ENCODE measurements at regions not wholly inside any gene's neighbourhood (a gene's known extent, or its start where the extent isn't known, plus 50 kb on each side); places are given as distances from the start of the nearest gene placed in this dataset.

DNA sequence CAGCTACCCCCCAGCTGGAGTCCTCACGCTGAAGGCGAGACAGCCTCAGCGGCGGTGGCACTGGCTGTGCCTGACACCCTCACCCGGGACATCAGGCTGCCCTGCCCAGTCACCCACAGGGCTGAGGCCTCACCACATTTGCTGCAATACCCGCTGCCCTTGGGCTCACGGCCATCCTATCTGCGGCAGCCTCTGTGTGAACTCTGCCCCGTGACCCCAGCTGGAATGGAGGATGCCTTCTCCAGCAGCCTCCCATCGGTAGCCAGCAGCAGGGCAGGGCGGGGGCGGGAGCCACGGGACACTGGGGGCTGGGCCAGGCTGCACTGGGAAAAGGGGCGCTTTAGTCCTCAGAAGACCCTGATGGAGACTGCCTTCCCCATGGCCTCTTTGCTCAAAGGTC is 112.4 kb upstream of the ZBTB40 start:
- no peaks in the 10 kb centered on the region for H3K4me1 ChIP-seq (ENCODE audit: insufficient read depth, low read length)
- TF ChIP-seq, protein P1, sequence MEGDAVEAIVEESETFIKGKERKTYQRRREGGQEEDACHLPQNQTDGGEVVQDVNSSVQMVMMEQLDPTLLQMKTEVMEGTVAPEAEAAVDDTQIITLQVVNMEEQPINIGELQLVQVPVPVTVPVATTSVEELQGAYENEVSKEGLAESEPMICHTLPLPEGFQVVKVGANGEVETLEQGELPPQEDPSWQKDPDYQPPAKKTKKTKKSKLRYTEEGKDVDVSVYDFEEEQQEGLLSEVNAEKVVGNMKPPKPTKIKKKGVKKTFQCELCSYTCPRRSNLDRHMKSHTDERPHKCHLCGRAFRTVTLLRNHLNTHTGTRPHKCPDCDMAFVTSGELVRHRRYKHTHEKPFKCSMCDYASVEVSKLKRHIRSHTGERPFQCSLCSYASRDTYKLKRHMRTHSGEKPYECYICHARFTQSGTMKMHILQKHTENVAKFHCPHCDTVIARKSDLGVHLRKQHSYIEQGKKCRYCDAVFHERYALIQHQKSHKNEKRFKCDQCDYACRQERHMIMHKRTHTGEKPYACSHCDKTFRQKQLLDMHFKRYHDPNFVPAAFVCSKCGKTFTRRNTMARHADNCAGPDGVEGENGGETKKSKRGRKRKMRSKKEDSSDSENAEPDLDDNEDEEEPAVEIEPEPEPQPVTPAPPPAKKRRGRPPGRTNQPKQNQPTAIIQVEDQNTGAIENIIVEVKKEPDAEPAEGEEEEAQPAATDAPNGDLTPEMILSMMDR (IDR thresholded peaks at IDR 0.05; ENCODE audit: extremely low read depth, low read depth, low read length): no peak
- H3K27me3 ChIP-seq (ENCODE audit: insufficient read depth, low read length): peaks cover 17% of the 10 kb centered on the region
- H4K20me1 ChIP-seq (ENCODE audit: insufficient read depth, low read length): no peaks in the 10 kb centered on the region
- no peak for DNase-seq (ENCODE audit: insufficient read length, low spot score, missing footprints)
- no peaks in the 10 kb centered on the region for H3K36me3 ChIP-seq (ENCODE audit: insufficient read depth, low read length)
- no peaks in the 10 kb centered on the region for H3K79me2 ChIP-seq (ENCODE audit: insufficient read depth, low read length)
- no peak overlapping the region for H3K27ac ChIP-seq (ENCODE audit: low read depth, low read length)
- no peak overlapping the region for H3K4me3 ChIP-seq (ENCODE audit: insufficient read depth, low read length)
- no peak overlapping the region for H3K4me2 ChIP-seq (ENCODE audit: insufficient read depth, low read length)
- no peak overlapping the region for H2AFZ ChIP-seq (ENCODE audit: low read length)
- H3K9me3 ChIP-seq (ENCODE audit: low read depth, low read length): no peaks in the 10 kb centered on the region

DNA sequence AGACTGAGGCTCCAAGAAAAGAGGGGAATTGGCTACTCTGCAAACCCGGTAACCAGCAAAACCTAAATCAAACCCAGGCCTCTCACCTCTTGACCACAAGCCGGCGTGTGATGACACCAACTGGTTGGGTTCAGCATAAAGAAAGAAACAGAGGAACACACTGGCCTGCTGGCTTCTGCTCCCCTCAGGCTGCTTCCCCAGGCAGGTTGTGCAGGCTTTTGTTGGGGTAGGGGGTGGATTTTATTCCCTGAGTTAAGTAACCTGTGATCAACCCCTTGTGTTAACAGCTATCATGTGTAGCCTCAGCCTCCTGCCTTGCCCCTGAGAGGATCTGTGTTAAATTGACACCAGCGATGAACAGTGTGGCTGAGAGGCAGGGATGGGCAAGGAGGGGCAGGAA is 111.6 kb upstream of the ZBTB40 start:
- H3K4me1 ChIP-seq (ENCODE audit: insufficient read depth, low read length): no peaks in the 10 kb centered on the region
- H3K27me3 ChIP-seq (ENCODE audit: insufficient read depth, low read length): peaks cover 17% of the 10 kb centered on the region
- no peak overlapping the region for H3K4me3 ChIP-seq (ENCODE audit: insufficient read depth, low read length)
- H3K27ac ChIP-seq (ENCODE audit: low read depth, low read length): no peak overlapping the region
- no peaks in the 10 kb centered on the region for H3K79me2 ChIP-seq (ENCODE audit: insufficient read depth, low read length)
- DNase-seq (ENCODE audit: insufficient read length, low spot score, missing footprints): no peak
- no peak overlapping the region for H3K4me2 ChIP-seq (ENCODE audit: insufficient read depth, low read length)
- no peaks in the 10 kb centered on the region for H3K9me3 ChIP-seq (ENCODE audit: low read depth, low read length)
- no peak overlapping the region for H2AFZ ChIP-seq (ENCODE audit: low read length)
- no peaks in the 10 kb centered on the region for H3K36me3 ChIP-seq (ENCODE audit: insufficient read depth, low read length)
- TF ChIP-seq, protein P1 (IDR thresholded peaks at IDR 0.05; ENCODE audit: extremely low read depth, low read depth, low read length): no peak
- H4K20me1 ChIP-seq (ENCODE audit: insufficient read depth, low read length): no peaks in the 10 kb centered on the region

GRCh38 chr1:22340873-22341272 is 110.8 kb upstream of the ZBTB40 start:
- no peaks in the 10 kb centered on the region for H3K79me2 ChIP-seq (ENCODE audit: insufficient read depth, low read length)
- no peak overlapping the region for H2AFZ ChIP-seq (ENCODE audit: low read length)
- DNase-seq (ENCODE audit: insufficient read length, low spot score, missing footprints): no peak
- no peaks in the 10 kb centered on the region for H4K20me1 ChIP-seq (ENCODE audit: insufficient read depth, low read length)
- no peak overlapping the region for H3K4me2 ChIP-seq (ENCODE audit: insufficient read depth, low read length)
- no peaks in the 10 kb centered on the region for H3K4me1 ChIP-seq (ENCODE audit: insufficient read depth, low read length)
- no peak overlapping the region for H3K4me3 ChIP-seq (ENCODE audit: insufficient read depth, low read length)
- H3K27ac ChIP-seq (ENCODE audit: low read depth, low read length): no peak overlapping the region
- H3K36me3 ChIP-seq (ENCODE audit: insufficient read depth, low read length): no peaks in the 10 kb centered on the region
- TF ChIP-seq, protein P1 (IDR thresholded peaks at IDR 0.05; ENCODE audit: extremely low read depth, low read depth, low read length): no peak
- no peaks in the 10 kb centered on the region for H3K9me3 ChIP-seq (ENCODE audit: low read depth, low read length)
- H3K27me3 ChIP-seq (ENCODE audit: insufficient read depth, low read length): peaks cover 17% of the 10 kb centered on the region

DNA sequence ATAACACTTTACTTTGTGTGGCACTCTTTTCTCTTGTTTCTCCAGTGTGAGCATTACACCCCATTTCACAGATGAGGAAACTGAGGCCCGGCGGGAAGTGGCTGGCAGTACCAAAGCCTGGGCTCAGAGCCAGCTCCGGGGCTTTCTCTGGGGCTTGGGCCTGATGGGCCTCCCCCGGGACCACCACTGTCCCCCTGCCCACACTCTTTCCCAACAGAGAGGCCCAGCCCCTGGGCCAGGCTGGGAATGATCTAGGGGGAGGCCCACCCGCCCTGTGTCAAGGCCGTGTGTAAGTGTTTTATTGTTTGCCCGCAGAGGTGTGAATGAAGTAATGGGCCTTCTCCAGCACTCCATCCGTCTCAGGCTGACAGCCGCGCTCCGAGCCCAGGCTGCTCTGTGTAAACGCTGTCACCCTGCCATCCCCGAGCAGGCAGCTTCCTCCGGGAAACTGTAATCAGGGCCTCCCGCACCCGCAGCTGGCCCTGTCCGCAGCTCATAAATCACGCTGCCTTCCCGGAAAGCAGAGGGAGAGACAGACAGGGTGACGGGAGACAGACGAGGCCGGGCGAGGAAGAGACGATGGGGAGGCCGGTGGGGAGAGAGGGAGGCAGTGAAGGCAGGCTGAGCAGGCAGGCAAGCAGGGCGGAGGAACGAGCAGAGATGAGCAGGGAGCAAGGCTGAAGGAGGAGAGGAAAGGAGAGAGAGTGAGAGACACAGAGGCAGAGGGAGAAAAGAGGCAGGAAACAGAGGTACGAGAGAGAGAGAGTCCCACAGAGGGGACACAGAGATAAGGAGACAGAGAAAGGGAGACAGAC is 109.7 kb upstream of the ZBTB40 start:
- Histone ChIP-seq H3K9me3 (ENCODE audit: low read depth, low read length) (no peaks in the 10 kb centered on the region), H2AFZ (ENCODE audit: low read length) (peak overlapping the region; percentile 51), H3K79me2 (ENCODE audit: insufficient read depth, low read length) (no peaks in the 10 kb centered on the region), H3K27ac (ENCODE audit: low read depth, low read length) (no peak overlapping the region), H3K36me3 (ENCODE audit: insufficient read depth, low read length) (no peaks in the 10 kb centered on the region), H3K27me3 (ENCODE audit: insufficient read depth, low read length) (peaks cover 21% of the 10 kb centered on the region), H4K20me1 (ENCODE audit: insufficient read depth, low read length) (no peaks in the 10 kb centered on the region), H3K4me3 (ENCODE audit: insufficient read depth, low read length) (no peak overlapping the region), H3K4me2 (ENCODE audit: insufficient read depth, low read length) (no peak overlapping the region), H3K4me1 (ENCODE audit: insufficient read depth, low read length) (no peaks in the 10 kb centered on the region)
- TF ChIP-seq, protein P1 (IDR thresholded peaks at IDR 0.05; ENCODE audit: extremely low read depth, low read depth, low read length): no peak
- peak; percentile 88 for DNase-seq (ENCODE audit: insufficient read length, low spot score, missing footprints)

Data from osteoblast (primary cell).